ENCODE measurements at regions not wholly inside any gene's neighbourhood (a gene's known extent, or its start where the extent isn't known, plus 50 kb on each side); places are given as distances from the start of the nearest gene placed in this dataset.

DNA sequence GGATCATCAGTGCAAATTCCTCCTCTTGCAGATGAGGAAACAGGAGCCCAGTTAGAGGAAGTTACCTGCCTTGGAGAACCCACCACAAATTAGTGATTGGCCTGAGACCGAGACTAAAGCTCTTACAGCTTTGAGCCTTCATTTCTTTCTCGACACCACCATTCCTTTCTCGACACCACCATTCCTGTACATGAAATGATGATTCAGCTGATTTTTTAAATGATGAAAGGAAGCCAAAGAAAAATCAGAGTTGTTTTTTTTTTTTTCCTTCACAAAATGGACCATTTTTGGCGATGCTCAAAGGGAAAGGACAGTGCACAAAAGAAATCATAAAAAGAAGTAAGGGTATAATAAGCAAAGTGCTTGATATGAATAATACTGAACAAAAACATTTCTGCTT, 1080.2 kb upstream of the AUTS2 start:
- DNase-seq, result no peak

DNA sequence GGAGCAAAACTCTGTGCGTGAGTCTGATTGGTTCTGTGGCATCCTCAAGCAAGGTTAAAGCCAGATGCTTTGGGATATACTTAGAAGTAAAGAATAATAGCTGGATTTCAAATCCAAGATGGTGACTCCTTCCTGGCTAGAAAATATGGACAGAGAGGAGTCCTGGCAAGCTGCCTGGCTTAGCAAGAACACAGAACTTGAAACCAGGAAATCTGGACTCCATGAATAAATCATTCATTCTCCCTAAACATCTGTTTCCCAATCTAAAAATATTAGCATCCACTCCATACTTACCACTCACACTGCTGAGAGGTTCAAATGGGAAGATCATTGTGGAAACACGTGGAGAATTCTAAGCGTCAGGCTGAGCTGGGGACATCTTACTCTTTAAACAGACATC, 1074.1 kb upstream of the AUTS2 start:
- DNase-seq, result no peak

DNA sequence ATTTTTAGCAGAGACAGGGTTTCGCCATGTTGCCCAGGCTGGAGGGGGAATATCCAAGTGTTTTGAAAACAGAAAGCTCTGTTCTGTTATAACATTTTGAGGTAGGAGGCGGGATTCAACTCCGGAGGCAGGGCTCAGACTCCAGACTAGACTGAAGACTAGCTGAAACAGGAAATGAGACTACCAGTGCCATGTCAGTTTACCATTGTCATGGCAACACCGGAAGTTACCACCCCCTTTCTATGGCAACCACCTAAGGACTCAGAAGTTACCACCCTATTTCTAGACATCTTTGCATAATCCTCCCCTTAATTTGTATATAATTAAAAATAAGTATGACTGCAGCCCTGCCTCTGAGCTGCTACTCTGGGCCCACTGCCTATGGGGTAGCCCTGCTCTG, 1069.1 kb upstream of the AUTS2 start:
- DNase-seq, result no peak

DNA sequence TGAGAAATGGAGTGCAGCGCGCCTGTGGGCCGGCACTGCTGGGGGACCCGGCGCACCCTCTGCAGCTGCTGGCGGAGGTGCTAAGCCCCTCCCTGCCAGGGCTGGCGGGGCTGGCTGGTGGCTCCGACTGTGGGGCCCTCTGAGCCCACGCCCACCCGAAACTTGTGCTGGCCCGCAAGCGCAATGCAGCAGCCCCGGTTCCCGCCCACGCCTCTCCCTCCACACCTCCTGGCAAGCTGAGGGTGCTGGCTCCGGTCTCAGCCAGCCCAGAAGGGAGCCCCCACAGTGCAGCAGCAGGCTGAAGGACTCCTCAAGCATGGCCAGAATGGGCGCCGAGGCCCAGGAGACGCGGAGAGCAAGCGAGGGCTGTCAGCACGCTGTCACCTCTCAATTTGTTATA, 1063.0 kb upstream of the AUTS2 start:
- DNase-seq, result no peak

DNA sequence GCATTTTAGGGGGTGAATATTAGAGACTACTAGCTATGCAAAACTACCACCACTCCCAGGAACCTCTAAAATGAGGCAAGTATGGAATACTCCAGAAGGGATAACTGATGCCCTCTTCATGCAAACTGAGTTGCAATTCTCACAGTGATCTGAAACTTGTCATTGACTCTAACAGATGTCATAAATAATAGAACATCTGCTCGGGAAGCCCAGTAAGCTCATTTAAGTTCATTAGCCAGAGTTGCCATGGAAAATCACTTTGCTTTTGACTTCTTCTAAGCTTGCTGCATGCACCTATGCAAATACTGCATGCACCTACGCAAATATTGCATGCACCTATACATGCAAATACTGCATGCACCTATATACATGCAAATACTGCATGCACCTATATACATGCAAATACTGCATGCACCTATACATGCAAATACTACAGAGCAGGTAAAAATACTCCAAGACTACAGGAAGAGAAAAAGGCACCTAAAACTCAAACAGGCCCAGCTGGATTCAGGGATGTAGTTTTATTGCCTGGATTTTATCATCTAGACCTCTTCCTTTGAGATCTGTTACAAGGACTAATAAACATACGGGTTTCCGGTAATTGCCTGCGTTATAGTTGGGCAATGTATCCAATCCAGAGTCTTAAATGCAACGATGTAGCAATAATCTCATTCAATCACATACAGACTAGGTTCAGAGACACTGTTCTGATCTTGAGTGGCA, 1061.1 kb upstream of the AUTS2 start:
- no peak for DNase-seq

DNA sequence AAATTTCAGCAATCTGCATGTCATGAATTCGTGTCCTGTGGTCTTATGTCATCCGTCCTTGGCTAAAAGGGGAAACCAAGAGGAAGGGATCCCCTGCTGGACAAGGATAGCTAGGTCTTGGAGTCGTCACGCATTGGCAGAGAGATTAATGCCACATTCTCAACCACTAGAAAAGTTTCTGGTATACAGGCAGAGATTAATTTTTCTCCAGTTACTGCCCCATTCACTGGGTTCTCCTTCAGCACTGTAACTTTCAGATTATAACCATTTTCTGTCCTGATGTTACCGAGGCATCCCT, 1060.6 kb upstream of the AUTS2 start:
- no peak for DNase-seq

DNA sequence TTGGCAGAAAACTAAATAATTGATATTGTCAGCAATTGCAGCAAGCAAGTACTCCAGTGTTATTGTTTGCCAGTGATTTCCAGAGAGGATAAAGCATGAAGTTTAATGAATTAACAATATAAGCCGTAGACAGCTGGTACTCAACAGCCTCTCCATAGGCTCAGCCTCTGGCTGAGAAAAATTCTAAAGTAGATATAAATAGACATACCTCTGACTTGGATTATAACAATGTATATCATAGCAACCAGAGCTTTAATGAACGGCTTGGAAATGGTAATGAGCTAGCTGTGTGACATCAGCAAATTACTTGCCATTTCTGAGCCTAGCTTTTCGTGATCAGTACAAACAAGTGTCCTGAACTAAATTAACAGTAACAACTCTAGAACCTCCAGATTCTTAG, 1055.4 kb upstream of the AUTS2 start:
- DNase-seq, result no peak

DNA sequence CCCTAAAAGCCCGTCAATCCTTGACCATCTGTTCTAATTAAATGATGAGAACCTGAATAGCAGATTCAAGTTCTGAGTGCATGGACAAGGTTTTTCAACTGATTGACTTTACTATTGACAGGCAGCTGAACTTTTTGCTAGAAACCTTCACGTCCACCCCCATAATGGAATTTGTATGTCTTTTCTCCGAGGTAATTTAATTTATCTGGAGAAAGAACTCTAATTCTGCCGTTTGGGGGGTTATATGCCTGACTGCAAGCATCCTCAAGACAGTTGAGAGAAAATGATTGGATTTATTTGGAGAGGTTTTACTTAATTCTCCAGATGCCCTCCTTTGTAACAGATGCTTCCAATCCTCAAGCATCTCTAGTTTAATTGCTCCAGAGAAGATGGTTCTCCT, 1053.4 kb upstream of the AUTS2 start:
- no peak for DNase-seq

DNA sequence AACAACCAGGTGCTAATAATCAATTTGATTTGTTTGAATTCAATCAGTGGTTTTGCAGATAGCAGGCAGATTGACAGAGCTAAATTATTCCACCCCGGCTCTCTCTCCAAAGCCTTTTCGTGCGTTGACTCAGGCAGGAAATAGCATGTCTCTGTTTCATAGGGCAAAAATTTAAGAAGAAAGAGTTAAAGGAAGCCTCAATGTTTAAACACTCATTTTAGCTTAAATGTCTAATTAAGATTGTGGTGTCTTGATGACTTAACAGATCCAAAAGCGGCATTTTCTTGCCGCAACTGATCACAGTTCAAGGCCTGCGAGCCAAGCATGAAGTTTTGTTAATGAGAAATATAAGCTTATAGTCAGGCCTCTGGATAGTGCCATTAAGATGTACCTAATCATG, 1051.1 kb upstream of the AUTS2 start:
- no peak for DNase-seq

DNA sequence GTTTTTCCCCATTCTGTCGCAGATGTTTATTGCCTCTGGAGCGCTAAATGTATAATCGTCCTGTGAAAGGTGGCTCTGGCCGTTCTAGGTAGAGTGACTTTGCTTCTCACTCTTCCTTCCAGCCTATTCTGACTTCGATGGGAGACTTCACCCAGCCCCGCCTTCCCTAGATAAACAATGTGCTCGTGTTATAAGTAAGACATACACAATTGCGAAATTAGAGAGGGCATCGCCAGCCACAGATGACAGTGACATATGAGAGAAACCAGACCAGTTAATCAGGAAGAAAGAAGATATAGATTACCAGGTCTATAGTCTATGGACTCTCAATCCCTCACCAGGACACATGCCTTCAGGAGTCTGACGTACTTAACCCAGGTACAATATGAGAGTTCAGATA, 1050.5 kb upstream of the AUTS2 start:
- DNase-seq, result no peak

DNA sequence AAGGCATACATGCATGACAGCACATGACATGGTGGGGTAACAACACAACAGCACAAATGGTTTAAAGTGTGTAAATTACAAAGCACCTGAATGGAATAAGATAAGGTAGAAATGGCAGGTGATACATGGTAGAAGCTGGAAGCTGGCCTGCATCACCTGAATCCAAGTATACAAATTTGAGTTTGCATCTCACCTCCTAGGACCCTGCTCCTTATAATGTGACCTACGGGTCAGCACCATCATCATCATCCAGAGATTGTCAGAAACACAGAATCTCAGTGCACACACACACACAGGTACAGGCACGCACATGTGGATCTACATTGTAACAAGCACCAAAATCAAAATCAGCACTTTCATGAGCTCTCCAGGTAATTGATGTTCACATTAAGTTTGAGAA, 1048.2 kb upstream of the AUTS2 start:
- DNase-seq, result no peak

DNA sequence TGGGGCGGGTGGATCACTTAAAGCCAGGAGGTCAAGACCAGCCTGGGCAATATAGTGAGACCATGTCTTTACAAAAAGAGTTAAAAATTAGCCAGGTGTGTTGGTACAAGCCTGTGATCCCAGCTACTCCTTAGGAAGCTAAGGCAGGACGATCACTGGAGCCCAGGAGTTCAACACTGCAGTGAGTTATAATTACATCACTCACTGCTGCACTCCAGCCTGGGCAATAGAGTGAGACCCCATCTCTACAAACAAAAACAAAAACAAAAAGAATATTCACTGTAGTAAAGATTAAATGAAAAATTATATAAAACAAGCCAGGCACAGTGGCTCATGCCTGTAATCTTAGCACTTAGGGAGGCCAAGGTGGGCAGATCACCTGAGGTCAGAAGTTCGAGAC, 1047.6 kb upstream of the AUTS2 start:
- no peak for DNase-seq

DNA sequence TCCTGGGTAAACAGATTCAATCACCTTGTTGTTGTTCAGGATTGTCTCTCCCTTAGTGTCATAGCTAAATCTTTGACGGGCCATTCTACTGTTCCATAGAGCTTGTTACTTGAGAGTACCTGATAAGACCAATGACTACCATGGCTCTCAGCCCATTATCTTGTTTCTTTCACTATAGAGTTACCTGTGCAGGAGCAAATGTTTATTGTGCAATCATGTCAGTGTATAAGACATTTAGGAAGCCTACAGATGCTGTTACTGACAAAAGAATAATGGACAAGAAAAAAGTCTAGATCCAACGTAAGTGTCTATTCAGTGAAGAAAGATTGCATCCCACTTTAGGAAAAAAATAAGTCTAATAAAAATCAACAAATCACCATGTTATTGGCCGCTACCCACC, 1041.7 kb upstream of the AUTS2 start:
- no peak for DNase-seq

DNA sequence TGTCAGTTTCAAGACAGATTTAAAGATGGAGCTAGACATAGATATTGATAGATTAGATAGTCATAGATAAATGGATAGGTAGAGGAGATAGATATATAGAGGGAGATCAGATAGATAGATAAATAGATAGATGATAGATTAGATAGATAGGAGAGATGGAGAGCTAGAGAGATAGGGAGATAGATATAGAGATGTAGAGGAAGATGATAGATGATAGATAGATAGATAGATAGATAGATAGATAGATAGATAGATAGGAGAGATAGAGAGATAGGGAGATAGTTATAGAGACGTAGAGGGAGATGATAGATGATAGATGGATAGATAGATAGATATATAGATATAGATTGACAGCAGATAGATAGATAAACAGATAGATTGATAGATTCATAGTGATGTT, 1038.8 kb upstream of the AUTS2 start:
- no peak for DNase-seq

DNA sequence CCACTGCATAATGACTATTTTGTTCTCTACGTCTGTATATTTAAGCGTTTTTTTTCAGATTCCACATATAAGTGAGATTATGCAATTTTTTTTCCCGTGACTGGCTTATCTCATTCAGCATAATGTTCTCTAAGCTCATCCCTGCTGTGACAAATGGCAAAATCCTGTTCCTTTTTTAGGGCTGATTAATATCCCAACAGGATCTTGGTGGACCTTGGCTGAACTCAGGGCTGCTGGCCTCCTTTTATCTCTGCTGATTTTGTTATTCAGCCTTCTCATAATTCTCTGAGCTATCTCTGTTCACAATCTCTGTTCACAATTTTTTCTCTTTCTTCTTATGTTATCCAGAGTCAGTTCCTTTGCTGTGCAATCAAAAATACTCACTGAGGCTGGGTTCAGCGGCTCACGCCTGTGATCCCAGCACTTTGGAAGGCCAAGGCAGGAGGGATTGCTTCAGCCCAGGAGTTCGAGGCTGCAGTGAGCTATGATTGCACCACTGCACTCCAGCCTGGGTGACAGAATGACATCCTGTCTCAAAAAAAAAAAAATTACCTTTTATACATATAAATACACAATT, 1035.9 kb upstream of the AUTS2 start:
- DNase-seq, result no peak

DNA sequence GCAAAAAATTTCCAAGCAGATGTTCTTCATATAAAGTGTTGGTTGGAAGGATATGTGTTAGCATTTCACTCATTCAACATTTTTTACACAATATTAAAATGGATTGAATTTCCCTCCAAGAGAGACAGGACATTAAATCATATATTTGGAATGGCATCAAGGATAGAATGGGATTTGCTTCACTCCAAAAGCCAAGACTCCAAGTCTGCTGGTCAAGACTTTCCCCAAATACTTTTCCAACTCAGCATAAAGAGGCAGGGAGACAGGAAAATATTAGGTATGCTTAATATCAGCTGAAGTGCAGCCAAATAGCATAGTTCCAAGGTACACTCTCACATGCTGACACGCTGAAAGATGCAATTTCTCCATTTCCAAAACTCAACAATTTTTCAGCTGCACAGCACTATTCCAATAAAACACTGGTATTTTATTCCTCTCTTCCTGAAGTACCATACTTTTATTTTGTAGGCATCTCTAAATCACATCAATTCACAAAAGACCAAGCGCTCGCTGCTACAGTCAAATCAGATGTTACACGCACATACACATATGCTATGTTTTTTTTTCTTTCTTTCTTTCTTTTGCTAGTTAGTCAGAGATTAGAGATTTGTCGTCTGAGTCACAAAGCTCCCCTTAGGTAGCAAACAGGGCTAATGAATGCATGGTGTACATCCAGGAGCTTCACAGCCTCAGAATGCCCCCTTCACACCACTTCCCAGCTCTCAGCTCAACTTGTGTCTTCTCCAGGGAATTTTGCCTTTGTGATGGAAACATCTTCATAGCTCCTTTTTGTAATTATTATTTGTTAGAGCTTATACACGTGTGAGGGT, 1033.8 kb upstream of the AUTS2 start:
- no peak for DNase-seq

DNA sequence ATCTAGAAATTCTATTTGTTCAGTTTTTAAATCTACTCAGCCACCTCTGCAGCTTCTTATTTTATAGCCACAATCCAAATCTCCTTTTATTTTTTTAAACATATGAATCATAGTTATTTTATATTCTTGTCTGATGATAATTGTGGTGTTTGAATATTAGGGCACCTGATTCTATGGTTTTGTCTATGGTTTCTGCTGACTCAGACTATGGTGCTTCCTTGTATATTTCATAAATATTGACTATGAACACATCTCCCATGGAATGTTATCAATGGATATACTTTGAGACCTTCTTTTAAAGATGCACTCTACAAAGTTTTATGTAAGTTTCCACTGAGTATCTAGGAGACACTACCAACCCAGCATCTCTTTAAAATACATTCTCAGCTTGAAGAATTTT, 1027.0 kb upstream of the AUTS2 start:
- DNase-seq, result no peak

DNA sequence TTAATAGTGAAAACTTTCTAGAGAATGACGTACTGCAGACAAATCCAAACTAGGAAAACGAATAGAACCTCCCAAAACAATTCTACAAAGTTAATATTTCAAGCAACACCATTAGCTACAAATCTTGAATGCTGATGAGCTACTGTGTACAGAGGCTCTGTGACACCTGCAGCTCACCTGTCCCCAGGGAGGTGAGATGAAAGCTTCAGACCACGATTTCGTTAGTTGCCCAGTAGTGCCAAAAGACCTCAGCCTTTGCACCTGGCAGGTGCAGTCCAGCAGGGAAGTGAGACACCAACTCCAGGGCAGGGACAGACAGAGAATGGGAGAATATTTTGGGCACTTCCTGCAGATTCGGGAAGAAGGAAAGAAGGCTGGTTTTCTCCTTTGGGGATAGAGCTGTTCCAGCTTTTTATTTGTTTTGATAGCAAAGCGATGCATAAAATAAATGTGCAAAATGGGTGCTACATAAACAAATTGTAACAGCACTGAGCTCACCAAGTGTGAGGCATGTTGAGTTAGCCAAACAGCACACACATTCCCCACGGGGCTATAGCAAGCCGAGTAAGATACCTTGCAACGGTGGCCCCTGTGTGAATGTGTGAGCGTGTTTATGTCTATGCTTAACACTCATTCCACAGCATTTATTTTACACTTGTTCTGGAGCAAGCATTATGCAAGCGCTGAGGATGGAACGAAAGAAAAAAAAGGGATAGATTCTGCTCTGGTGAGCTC, 1024.8 kb upstream of the AUTS2 start:
- DNase-seq, result no peak

DNA sequence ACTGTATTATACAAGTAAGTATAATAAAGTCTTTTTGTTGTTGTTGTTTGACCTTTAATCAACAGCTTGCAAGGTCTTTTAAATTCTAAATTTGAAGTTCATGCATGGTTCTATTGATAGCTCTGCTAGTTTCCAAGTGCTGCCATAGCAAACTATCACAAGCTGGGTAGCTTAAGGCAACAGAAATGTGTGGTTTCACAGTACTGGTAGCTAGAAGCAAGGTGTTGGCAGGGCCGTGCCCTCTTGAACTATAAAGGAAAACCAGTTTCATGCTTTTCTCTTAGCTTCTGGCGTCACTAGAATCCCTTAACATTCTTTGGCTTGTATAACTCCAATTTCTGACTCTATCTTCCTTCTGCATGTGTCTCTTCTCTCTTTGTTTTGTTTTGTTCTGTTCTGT, 1021.9 kb upstream of the AUTS2 start:
- no peak for DNase-seq

DNA sequence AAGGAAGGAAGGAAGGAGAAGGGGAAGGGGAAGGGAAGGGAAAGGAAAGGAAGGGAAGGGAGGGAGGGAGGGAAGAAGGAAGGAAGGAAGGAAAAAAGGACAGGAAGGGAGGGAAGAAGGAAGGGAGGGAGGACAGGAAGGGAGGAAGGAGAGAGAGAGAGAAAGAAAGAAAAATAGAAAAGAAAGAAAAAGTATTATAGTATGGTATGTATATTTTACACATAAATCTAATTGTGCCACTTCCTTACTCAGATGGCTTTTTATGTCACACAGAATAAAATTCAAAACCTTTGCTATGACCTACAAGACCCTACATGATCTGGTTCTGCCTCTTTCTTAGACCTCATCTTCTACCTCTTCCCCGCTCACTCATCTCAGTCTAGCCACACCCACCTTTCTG, 1016.9 kb upstream of the AUTS2 start:
- DNase-seq, result no peak

DNA sequence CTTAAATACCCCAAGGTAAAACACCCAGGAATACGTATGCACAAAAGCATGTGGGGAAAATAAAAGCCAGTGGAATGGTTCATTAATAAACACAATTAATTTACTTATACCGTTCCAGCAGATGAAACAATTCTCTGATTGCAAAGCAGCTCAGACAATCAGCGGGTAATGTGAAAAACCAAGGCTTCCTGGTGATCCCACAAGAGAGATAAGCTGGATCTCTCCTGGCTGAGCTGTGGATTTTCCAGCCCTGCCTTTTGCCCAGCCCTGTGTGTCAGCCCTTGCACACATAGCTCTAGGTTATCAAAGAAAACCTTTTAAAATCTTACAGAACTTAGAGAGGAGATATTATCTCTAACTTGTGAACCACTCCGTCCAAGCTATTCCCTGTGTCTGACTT, 1010.7 kb upstream of the AUTS2 start:
- DNase-seq, result no peak

DNA sequence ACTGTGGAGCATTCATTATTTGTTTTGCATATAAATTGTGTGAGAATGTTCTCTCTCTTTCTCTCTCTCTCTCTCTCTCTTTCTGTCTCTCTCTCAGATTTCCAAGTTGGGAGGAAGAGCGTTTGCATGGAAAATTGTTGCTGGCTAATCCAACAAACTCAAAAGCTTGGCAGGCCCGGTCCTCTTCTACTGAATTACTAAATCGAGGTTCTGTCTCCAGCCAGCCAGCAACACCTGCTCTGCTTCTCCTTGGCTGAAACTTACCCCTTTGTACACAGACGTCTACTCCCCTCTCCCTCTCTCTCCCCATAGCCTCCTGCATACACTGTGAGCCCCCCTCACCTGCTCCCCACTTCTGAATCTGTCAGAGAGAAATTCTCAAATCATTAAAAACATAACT, 996.4 kb upstream of the AUTS2 start:
- DNase-seq, result no peak

DNA sequence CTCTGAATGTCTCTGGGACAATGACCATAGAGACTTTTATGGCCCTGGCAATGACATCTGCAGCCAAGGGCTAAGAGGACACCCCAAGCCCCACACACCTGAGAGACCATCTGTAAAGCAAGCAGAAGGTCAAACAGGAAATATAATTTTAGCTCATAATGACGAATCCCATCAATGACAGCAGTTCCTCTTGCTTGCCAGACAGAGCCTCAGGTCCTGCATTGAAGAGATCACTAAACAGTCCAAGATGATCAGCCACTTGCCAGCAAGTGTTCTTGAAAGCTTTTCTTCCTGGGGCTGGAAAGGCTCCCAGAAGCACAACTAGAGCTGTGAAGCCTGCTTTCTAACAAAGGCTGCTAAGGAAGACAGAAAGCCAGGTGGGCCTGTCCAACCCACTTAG, 993.7 kb upstream of the AUTS2 start:
- no peak for DNase-seq

DNA sequence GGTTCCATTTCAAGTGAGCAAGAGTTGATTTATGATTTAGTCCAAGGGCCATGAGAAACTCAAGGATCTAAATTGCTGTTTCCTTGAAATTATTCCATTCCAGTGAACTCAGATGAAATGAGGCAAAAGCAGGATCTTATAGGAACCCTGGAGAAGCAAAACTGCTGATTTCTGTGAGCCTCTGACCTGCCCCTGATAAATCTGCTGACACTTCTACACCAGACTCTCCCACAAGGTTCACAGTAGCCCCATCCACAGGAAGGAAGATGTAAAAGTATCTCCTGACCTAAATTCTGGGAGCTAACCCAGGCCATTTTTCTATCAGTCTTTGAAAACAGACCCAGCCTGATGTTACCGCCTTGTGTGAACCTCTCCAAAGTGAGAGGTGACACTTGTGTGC, 987.6 kb upstream of the AUTS2 start:
- no peak for DNase-seq

Data from cortex of kidney (tissue), 1 donor.